ENCODE measurements at regions not wholly inside any gene's neighbourhood (a gene's known extent, or its start where the extent isn't known, plus 50 kb on each side); places are given as distances from the start of the nearest gene placed in this dataset.

- DNase-seq (ENCODE audit: low read depth, low spot score): peak; percentile 30
Measured at GRCh38 chr1:50358962-50359361, 64.3 kb downstream of the DMRTA2 start.

- DNase-seq (ENCODE audit: low read depth, low spot score): no peak
Measured at GRCh38 chr1:50357186-50357585, 66.1 kb downstream of the DMRTA2 start.

GRCh38 chr1:50354813-50355212, 68.4 kb downstream of the DMRTA2 start:
- no peak for DNase-seq (ENCODE audit: low read depth, low spot score)

GRCh38 chr1:50352428-50352827, 70.8 kb downstream of the DMRTA2 start:
- DNase-seq (ENCODE audit: low read depth, low spot score): no peak

GRCh38 chr1:50350868-50351267, 72.4 kb downstream of the DMRTA2 start:
- no peak for DNase-seq (ENCODE audit: low read depth, low spot score)

- no peak for DNase-seq (ENCODE audit: low read depth, low spot score)
Measured at GRCh38 chr1:50350421-50350820, 72.8 kb downstream of the DMRTA2 start.

- no peak for DNase-seq (ENCODE audit: low read depth, low spot score)
Measured at GRCh38 chr1:50349242-50349565, 74.0 kb downstream of the DMRTA2 start.

GRCh38 chr1:50348449-50349241, 74.6 kb downstream of the DMRTA2 start:
- peak; percentile 69 for DNase-seq (ENCODE audit: low read depth, low spot score)

GRCh38 chr1:50347933-50348332, 75.3 kb downstream of the DMRTA2 start:
- no peak for DNase-seq (ENCODE audit: low read depth, low spot score)

GRCh38 chr1:50346621-50347020, 76.6 kb downstream of the DMRTA2 start:
- no peak for DNase-seq (ENCODE audit: low read depth, low spot score)

GRCh38 chr1:50343323-50343722, 79.9 kb downstream of the DMRTA2 start:
- DNase-seq (ENCODE audit: low read depth, low spot score): no peak

GRCh38 chr1:50342525-50342924, 80.7 kb downstream of the DMRTA2 start:
- no peak for DNase-seq (ENCODE audit: low read depth, low spot score)

- DNase-seq (ENCODE audit: low read depth, low spot score): no peak
Measured at GRCh38 chr1:50335036-50335435, 88.2 kb downstream of the DMRTA2 start.

- peak; percentile 85 for DNase-seq (ENCODE audit: low read depth, low spot score)
Measured at GRCh38 chr1:50333595-50333974, 89.7 kb downstream of the DMRTA2 start.

- DNase-seq (ENCODE audit: low read depth, low spot score): peak; percentile 84
Measured at GRCh38 chr1:50332941-50333594, 90.2 kb downstream of the DMRTA2 start.

- peak; percentile 11 for DNase-seq (ENCODE audit: low read depth, low spot score)
Measured at GRCh38 chr1:50329332-50329932, 93.8 kb downstream of the DMRTA2 start.

- no peak for DNase-seq (ENCODE audit: low read depth, low spot score)
Measured at GRCh38 chr1:50328552-50328951, 94.7 kb downstream of the DMRTA2 start.

- no peak for DNase-seq (ENCODE audit: low read depth, low spot score)
Measured at GRCh38 chr1:50326026-50326425, 97.2 kb downstream of the DMRTA2 start.

GRCh38 chr1:50322579-50322978, 100.7 kb downstream of the DMRTA2 start:
- no peak for DNase-seq (ENCODE audit: low read depth, low spot score)

GRCh38 chr1:50318428-50318827, 104.8 kb downstream of the DMRTA2 start:
- no peak for DNase-seq (ENCODE audit: low read depth, low spot score)

GRCh38 chr1:50308878-50309277, 114.4 kb downstream of the DMRTA2 start:
- DNase-seq (ENCODE audit: low read depth, low spot score): peak; percentile 78

- DNase-seq (ENCODE audit: low read depth, low spot score): no peak
Measured at GRCh38 chr1:50305808-50306207, 117.4 kb downstream of the DMRTA2 start.

- no peak for DNase-seq (ENCODE audit: low read depth, low spot score)
Measured at GRCh38 chr1:50300297-50300696, 122.9 kb downstream of the DMRTA2 start.
